SK-N-MC (cell line): ENCODE measurements at regions not wholly inside any gene's neighbourhood (a gene's known extent, or its start where the extent isn't known, plus 50 kb on each side); places are given as distances from the start of the nearest gene placed in this dataset.

Experiments used
- DNase-seq: peaks from one replicate; pipeline ENCODE4 v3.0.0-alpha.2; 2011; ENCODE audit warnings: low read depth, low spot score
- H3K27ac ChIP-seq: fragments of 200-600 bp; sonication (generic); 2 replicates; pipeline ENCODE4 v1.5.1; 2016; ENCODE audit warnings: mixed run types
- H3K36me3 ChIP-seq: fragments of 200-600 bp; sonication (generic); 2 replicates; pipeline ENCODE4 v1.6.1; 2017; ENCODE audit warnings: antibody characterized with exemption, low read length, mixed read lengths; ENCODE audit not compliant: insufficient read depth
- H3K4me3 ChIP-seq: fragments of 200-600 bp; sonication (generic); 2 replicates; pipeline ENCODE4 v1.5.1; 2016
- H3K9ac ChIP-seq: fragments of 200-600 bp; sonication (generic); 2 replicates; pipeline ENCODE4 v1.8.0; 2017; ENCODE audit warnings: mixed run types, mixed read lengths; ENCODE audit not compliant: insufficient read length
- H3K9me3 ChIP-seq: fragments of 200-600 bp; sonication (generic); 2 replicates; pipeline ENCODE4 v1.6.1; 2017; ENCODE audit warnings: low read depth, mild to moderate bottlenecking, antibody characterized with exemption, low read length, moderate library complexity, mixed read lengths
- EZH2 ChIP-seq: fragments of 200-600 bp; sonication (generic); IDR thresholded peaks from one replicate; pipeline ENCODE4 v1.6.1; 2017; ENCODE audit warnings: antibody characterized with exemption
- FOXP2 ChIP-seq: optimal IDR thresholded peaks from 2 replicates; pipeline ENCODE3; 2011; ENCODE audit warnings: mild to moderate bottlenecking, moderate library complexity; ENCODE audit not compliant: insufficient read depth; ENCODE audit errors: extremely low read length, control extremely low read depth
- POLR2AphosphoS5 ChIP-seq: IDR thresholded peaks from 2 replicates; pipeline ENCODE4 v1.6.1; 2012; ENCODE audit warnings: mild to moderate bottlenecking, low read depth, low read length, borderline replicate concordance

- TF ChIP-seq EZH2 (no peak), POLR2AphosphoS5 (no peak), FOXP2 (no peak)
- no peak overlapping the region for H3K9ac ChIP-seq
- H3K4me3 ChIP-seq: no peak overlapping the region
- no peak for DNase-seq
- no peak overlapping the region for H3K27ac ChIP-seq
- no peaks in the 10 kb centered on the region for H3K9me3 ChIP-seq
- H3K36me3 ChIP-seq: no peaks in the 10 kb centered on the region
Observed at GRCh38 chr3:102570511-102570910, 135.7 kb downstream of the ZPLD1 start.

GRCh38 chr3:102571006-102571405, 136.2 kb downstream of the ZPLD1 start:
- Histone ChIP-seq H3K9ac (no peak overlapping the region), H3K9me3 (no peaks in the 10 kb centered on the region), H3K36me3 (no peaks in the 10 kb centered on the region), H3K4me3 (no peak overlapping the region), H3K27ac (no peak overlapping the region)
- no peak for DNase-seq
- TF ChIP-seq FOXP2 (no peak), POLR2AphosphoS5 (no peak), EZH2 (no peak)

- Histone ChIP-seq H3K4me3 (no peak overlapping the region), H3K36me3 (no peaks in the 10 kb centered on the region), H3K9ac (no peak overlapping the region), H3K27ac (no peak overlapping the region), H3K9me3 (no peaks in the 10 kb centered on the region)
- no peak for DNase-seq
- TF ChIP-seq FOXP2 (no peak), POLR2AphosphoS5 (no peak), EZH2 (no peak)
Observed at GRCh38 chr3:102571720-102572384, 137.0 kb downstream of the ZPLD1 start.

GRCh38 chr3:102573483-102574028, 138.7 kb downstream of the ZPLD1 start:
- Histone ChIP-seq H3K4me3 (no peak overlapping the region), H3K9me3 (no peaks in the 10 kb centered on the region), H3K9ac (no peak overlapping the region), H3K27ac (no peak overlapping the region), H3K36me3 (no peaks in the 10 kb centered on the region)
- DNase-seq: peak; percentile 12
- TF ChIP-seq POLR2AphosphoS5 (peak; percentile 32; the same call in 1 of the 2 replicates), EZH2 (no peak)

GRCh38 chr3:102574355-102574754, 139.5 kb downstream of the ZPLD1 start:
- TF ChIP-seq FOXP2: no peak
- TF ChIP-seq EZH2: no peak
- TF ChIP-seq POLR2AphosphoS5: no peak
- Histone ChIP-seq H3K36me3 (no peaks in the 10 kb centered on the region), H3K9ac (no peak overlapping the region), H3K4me3 (no peak overlapping the region), H3K9me3 (no peaks in the 10 kb centered on the region), H3K27ac (no peak overlapping the region)
- no peak for DNase-seq

GRCh38 chr3:102576651-102577050, 141.8 kb downstream of the ZPLD1 start:
- TF ChIP-seq POLR2AphosphoS5: no peak
- no peak for TF ChIP-seq EZH2
- no peak for TF ChIP-seq FOXP2
- H3K36me3 ChIP-seq: no peaks in the 10 kb centered on the region
- H3K27ac ChIP-seq: no peak overlapping the region
- H3K4me3 ChIP-seq: no peak overlapping the region
- H3K9me3 ChIP-seq: no peaks in the 10 kb centered on the region
- DNase-seq: no peak
- no peak overlapping the region for H3K9ac ChIP-seq

GRCh38 chr3:102577082-102577789, 142.4 kb downstream of the ZPLD1 start:
- Histone ChIP-seq H3K27ac (no peak overlapping the region), H3K9me3 (no peaks in the 10 kb centered on the region), H3K4me3 (no peak overlapping the region), H3K36me3 (no peaks in the 10 kb centered on the region), H3K9ac (no peak overlapping the region)
- no peak for DNase-seq
- TF ChIP-seq POLR2AphosphoS5 (no peak), EZH2 (no peak), FOXP2 (no peak)

GRCh38 chr3:102580760-102581159, 145.9 kb downstream of the ZPLD1 start:
- Histone ChIP-seq H3K27ac (no peak overlapping the region), H3K9me3 (no peaks in the 10 kb centered on the region), H3K4me3 (no peak overlapping the region), H3K36me3 (no peaks in the 10 kb centered on the region), H3K9ac (no peak overlapping the region)
- DNase-seq: no peak
- TF ChIP-seq POLR2AphosphoS5: no peak
- TF ChIP-seq EZH2: no peak
- TF ChIP-seq FOXP2: no peak

- TF ChIP-seq FOXP2: no peak
- no peak for TF ChIP-seq POLR2AphosphoS5
- no peak for TF ChIP-seq EZH2
- H3K9me3 ChIP-seq: no peaks in the 10 kb centered on the region
- H3K4me3 ChIP-seq: no peak overlapping the region
- no peaks in the 10 kb centered on the region for H3K36me3 ChIP-seq
- no peak for DNase-seq
- H3K27ac ChIP-seq: no peak overlapping the region
- H3K9ac ChIP-seq: no peak overlapping the region
Observed at GRCh38 chr3:102586485-102586884, 151.7 kb downstream of the ZPLD1 start.
